Body of pancreas (tissue), 4 donors: ENCODE measurements at regions not wholly inside any gene's neighbourhood (a gene's known extent, or its start where the extent isn't known, plus 50 kb on each side); places are given as distances from the start of the nearest gene placed in this dataset.

ENCODE experiments used
- ATAC-seq: fragments of 150-250 bp; one replicate; pipeline ENCODE4 v1.9.1; 2016
- DNase-seq, 4 donors: peaks; one replicate each; pipeline ENCODE4 v3.0.0-alpha.2; 2019
- H3K27ac ChIP-seq, 4 donors: fragments of 200-600 bp; sonication (generic); 1 replicate in 3 of 4; 2 replicates in 1 of 4; pipeline versions ENCODE4 v1.5.1 to v1.6.1; 2016 to 2019; ENCODE audit warnings: mild to moderate bottlenecking in 1 of 4, mixed read lengths in 1 of 4, moderate library complexity in 1 of 4
- H3K27me3 ChIP-seq, 2 donors: fragments of 200-600 bp; sonication (generic); one replicate each; pipeline ENCODE4 v1.6.0; 2016; ENCODE audit warnings: mild to moderate bottlenecking in 1 of 2
- H3K36me3 ChIP-seq, 2 donors: fragments of 200-600 bp; sonication (generic); replicated peaks in 1 of 2; 2 replicates each; pipeline ENCODE4 v1.5.1; 2016; ENCODE audit warnings: low read depth in 2 of 2; ENCODE audit not compliant: insufficient read depth in 1 of 2
- H3K4me1 ChIP-seq: fragments of 200-600 bp; sonication (generic); one replicate; pipeline ENCODE4 v1.6.0; 2016
- H3K4me3 ChIP-seq, 2 donors: fragments of 200-600 bp; sonication (generic); 1 replicate in 1 of 2; 2 replicates in 1 of 2; pipeline ENCODE4 v1.5.1; 2016 to 2019
- H3K9me3 ChIP-seq, 3 donors: fragments of 200-600 bp; sonication (generic); 1 replicate in 2 of 3; 2 replicates in 1 of 3; pipeline ENCODE4 v1.5.1; 2016
- POLR2A ChIP-seq, 3 donors: fragments of 450-650 bp; IDR thresholded peaks; one replicate each; pipeline ENCODE4 v1.6.1; 2016; ENCODE audit warnings: antibody characterized with exemption in 3 of 3, mild to moderate bottlenecking in 2 of 3
- WGBS, 2 donors: methylation state at CpG; one replicate each; pipeline ENCODE4 v1.1.5; 2017; 5-methylcytosine and 5-hydroxymethylcytosine counted together
- intact Hi-C: fragments of 100-400 bp; cut with DNase I; formaldehyde crosslinking; loops from one replicate; pipeline ENCODE4 v1.15.1; 2023
- TF ChIP-seq, protein P1 (sequence below), 7 experiments: fragments of 450-650 bp in 4 of 7; fragments of 200-600 bp in 3 of 7; sonication (generic) in 3 of 7; IDR thresholded peaks; one replicate each; pipeline ENCODE4 v1.5.1; 2016 to 2019; ENCODE audit warnings: antibody characterized with exemption in 7 of 7

DNA sequence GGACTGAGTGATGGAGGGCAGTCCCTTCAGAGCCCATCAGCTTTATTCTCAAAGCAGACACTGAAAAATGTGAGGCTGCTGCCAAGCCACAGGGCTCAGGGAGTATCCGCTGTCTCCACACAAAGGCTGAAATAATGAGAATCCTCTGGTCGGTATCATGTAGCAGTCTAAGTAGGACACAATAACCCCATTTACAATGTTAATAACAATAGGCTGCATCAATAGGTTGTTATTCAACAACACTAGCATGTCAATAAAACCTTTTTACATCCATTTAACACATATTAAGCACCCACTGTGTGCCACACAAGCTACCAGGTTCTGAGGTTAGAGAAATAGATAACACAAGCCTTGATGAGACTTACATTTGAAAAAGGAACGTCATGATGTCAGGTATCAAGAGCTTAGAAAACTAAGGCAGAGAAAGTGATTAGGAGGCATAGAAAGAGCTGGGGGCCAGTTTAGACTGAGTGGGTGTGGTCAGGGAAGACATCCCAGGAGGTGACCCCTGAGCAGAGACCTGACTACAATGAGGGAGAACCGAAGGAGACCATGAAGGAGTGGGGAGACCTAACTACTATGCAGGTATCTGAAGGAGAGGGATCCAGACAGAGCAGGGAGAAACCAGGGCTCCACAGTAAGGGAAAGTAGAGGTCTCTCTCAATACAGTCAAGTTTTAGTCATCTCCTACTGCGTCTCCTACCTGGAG is 140.1 kb upstream of the GRIA1 start:
- no peaks in the 10 kb centered on the region for H3K27me3 ChIP-seq
- intact Hi-C loops, result no loop called here
- H3K4me1 ChIP-seq, result no peaks in the 10 kb centered on the region
- WGBS, 2 donors, result 27 to 36% methylated on average over 5 of the region's 5 CpGs
- H3K4me3 ChIP-seq, result no peak overlapping the region
- H3K36me3 ChIP-seq, result no peaks in the 10 kb centered on the region
- DNase-seq (no peak), ATAC-seq (no peak)
- H3K27ac ChIP-seq, result no peak overlapping the region
- no peak for TF ChIP-seq POLR2A (IDR thresholded peaks at IDR 0.05)
- TF ChIP-seq, protein P1, sequence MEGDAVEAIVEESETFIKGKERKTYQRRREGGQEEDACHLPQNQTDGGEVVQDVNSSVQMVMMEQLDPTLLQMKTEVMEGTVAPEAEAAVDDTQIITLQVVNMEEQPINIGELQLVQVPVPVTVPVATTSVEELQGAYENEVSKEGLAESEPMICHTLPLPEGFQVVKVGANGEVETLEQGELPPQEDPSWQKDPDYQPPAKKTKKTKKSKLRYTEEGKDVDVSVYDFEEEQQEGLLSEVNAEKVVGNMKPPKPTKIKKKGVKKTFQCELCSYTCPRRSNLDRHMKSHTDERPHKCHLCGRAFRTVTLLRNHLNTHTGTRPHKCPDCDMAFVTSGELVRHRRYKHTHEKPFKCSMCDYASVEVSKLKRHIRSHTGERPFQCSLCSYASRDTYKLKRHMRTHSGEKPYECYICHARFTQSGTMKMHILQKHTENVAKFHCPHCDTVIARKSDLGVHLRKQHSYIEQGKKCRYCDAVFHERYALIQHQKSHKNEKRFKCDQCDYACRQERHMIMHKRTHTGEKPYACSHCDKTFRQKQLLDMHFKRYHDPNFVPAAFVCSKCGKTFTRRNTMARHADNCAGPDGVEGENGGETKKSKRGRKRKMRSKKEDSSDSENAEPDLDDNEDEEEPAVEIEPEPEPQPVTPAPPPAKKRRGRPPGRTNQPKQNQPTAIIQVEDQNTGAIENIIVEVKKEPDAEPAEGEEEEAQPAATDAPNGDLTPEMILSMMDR (IDR thresholded peaks at IDR 0.05), result no peak
- H3K9me3 ChIP-seq, result no peaks in the 10 kb centered on the region

DNA sequence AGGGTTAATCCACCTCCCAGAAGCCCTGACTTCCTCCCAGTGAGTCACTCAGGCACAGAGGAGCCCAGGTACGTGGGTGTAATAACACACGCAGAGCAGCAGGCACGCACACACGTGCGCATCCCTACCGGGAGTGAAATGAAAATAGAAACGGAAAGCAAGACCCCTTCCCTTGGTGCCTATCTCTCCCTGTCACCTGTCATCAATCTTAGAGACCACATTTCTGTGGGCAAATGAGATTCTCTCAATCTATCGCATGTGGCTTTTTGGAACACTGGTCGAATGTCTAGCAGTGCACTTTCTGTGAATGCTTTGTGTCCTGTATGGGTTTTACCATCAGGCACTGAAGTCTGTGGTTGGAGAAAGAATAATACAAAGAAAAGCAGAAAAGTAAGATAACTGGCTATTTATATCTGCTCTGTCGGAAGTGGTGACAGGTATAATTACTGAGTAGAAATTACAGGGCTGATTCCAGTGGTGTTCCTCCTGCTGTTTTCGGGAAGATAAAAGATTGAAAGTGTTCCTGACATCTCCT is 137.7 kb upstream of the GRIA1 start:
- Histone ChIP-seq H3K27me3 (no peaks in the 10 kb centered on the region), H3K4me3 (no peak overlapping the region), H3K27ac (no peak overlapping the region), H3K4me1 (no peaks in the 10 kb centered on the region), H3K9me3 (no peaks in the 10 kb centered on the region), H3K36me3 (no peaks in the 10 kb centered on the region)
- intact Hi-C loops, result no loop called here
- no peak for DNase-seq
- WGBS, 2 donors, result 22 to 23% methylated on average over 11 of the region's 11 CpGs
- ATAC-seq, result no peak
- TF ChIP-seq POLR2A (IDR thresholded peaks at IDR 0.05), result no peak
- TF ChIP-seq, protein P1 (IDR thresholded peaks at IDR 0.05), result no peak

DNA sequence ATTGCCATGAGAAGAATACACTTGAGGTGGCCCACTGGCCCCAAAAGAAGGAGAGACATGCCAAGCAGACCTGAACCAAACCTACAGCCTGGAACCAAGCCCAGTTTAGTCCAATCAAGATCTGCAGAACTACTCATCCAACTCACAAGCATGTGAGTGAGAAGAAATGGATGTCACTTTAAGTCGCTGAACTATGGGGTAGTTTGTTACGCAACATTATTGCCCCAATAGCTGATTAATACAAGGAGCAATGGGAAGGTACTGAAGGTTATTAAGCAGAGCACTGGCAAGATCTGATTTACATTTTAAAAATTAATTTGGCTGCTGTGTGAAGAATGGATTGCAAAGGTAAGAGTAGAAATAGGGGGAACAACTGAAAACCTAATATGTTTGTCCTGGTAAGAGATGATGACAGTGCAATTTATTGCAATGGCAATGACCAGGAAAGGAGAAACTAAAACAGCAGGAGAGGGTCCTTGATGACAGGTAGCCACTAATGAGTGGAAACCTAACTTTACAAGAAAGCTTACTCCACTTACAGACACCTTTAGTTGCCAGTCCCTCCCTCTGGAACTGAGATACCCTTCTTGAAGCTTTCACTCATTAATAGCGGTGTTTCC is 132.9 kb upstream of the GRIA1 start:
- 88 to 96% methylated on average over 3 of the region's 3 CpGs for WGBS, 2 donors
- intact Hi-C loops, result no loop called here
- DNase-seq (no peak), ATAC-seq (no peak)
- Histone ChIP-seq H3K9me3 (no peaks in the 10 kb centered on the region), H3K4me3 (no peak overlapping the region), H3K4me1 (no peaks in the 10 kb centered on the region), H3K27ac (no peak overlapping the region), H3K27me3 (no peaks in the 10 kb centered on the region), H3K36me3 (no peaks in the 10 kb centered on the region)
- no peak for TF ChIP-seq POLR2A (IDR thresholded peaks at IDR 0.05)
- TF ChIP-seq, protein P1 (IDR thresholded peaks at IDR 0.05), result no peak

DNA sequence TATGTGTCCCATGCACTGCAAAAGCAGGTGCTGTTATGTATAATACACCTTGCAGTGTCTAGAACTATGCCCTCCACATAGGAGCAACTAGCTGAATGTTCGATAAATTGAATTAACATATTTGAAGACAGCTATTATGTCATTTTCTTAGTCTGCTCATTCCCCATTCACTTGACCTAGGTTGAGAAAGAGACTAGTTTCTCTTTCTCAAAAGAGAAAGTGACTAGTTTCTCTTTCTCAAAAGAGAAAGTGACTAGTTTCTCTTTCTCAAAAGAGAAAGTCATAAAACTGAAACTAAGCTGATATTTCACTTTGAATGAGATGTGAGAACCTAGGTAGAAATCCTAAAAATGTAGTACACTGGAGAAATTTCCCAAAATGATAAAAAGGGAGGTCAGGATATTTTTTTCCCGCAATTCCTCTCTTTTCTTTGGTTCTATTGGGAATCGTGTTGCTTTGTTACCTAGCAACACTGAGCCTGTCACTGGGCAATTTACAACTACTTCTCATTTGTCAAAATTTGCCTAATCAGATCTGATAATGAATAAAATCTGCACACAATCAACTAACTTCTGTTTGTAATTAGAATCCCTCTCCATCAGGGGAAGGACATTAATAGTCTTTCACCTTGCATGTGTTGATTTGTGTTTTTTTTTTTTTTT is 132.0 kb upstream of the GRIA1 start:
- ATAC-seq (no peak), DNase-seq (no peak)
- intact Hi-C loops, result no loop called here
- Histone ChIP-seq H3K36me3 (no peaks in the 10 kb centered on the region), H3K4me1 (no peaks in the 10 kb centered on the region), H3K27me3 (no peaks in the 10 kb centered on the region), H3K4me3 (no peak overlapping the region), H3K9me3 (no peaks in the 10 kb centered on the region), H3K27ac (no peak overlapping the region)
- no peak for TF ChIP-seq POLR2A (IDR thresholded peaks at IDR 0.05)
- TF ChIP-seq, protein P1 (IDR thresholded peaks at IDR 0.05), result no peak
- 58% methylated on average over 3 of the region's 3 CpGs for WGBS, 2 donors
